ENCODE measurements at regions not wholly inside any gene's neighbourhood (a gene's known extent, or its start where the extent isn't known, plus 50 kb on each side); places are given as distances from the start of the nearest gene placed in this dataset.

GRCh38 chr10:106435081-106435480, 729.4 kb downstream of the SORCS1 start:
- no peaks in the 10 kb centered on the region for H3K4me1 ChIP-seq
- no peak overlapping the region for H3K4me3 ChIP-seq
- H3K36me3 ChIP-seq: no peaks in the 10 kb centered on the region
- H3K27ac ChIP-seq: no peak overlapping the region
- no peak for DNase-seq
- TF ChIP-seq, protein P1, sequence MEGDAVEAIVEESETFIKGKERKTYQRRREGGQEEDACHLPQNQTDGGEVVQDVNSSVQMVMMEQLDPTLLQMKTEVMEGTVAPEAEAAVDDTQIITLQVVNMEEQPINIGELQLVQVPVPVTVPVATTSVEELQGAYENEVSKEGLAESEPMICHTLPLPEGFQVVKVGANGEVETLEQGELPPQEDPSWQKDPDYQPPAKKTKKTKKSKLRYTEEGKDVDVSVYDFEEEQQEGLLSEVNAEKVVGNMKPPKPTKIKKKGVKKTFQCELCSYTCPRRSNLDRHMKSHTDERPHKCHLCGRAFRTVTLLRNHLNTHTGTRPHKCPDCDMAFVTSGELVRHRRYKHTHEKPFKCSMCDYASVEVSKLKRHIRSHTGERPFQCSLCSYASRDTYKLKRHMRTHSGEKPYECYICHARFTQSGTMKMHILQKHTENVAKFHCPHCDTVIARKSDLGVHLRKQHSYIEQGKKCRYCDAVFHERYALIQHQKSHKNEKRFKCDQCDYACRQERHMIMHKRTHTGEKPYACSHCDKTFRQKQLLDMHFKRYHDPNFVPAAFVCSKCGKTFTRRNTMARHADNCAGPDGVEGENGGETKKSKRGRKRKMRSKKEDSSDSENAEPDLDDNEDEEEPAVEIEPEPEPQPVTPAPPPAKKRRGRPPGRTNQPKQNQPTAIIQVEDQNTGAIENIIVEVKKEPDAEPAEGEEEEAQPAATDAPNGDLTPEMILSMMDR (IDR thresholded peaks at IDR 0.05): no peak
- intact Hi-C loops (cut with DNase I; ENCODE audit: low total_unique reads): no loop called here
- no peaks in the 10 kb centered on the region for H3K9me3 ChIP-seq
- H3K27me3 ChIP-seq: no peaks in the 10 kb centered on the region

DNA sequence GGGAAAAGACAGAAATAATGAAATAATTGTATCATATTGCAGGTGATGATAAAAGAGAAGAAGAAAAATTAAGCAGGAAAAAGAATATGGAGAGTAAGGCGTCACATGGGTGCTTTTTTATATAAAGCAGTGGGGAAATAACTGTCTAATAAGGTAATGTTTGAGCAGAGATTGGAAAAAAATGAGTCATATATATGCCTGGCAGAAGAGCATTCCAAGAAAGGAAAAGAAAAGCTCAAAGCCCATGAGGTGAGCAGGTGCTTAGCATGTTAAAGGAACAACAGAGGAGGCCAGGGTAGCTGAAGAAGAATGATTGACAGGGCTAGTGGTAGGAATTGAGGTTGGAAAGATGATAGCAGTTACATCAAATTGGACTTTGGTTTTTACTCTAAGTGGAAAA, 739.5 kb downstream of the SORCS1 start:
- no peaks in the 10 kb centered on the region for H3K9me3 ChIP-seq
- intact Hi-C loops (cut with DNase I; ENCODE audit: low total_unique reads): no loop called here
- no peaks in the 10 kb centered on the region for H3K36me3 ChIP-seq
- TF ChIP-seq, protein P1 (IDR thresholded peaks at IDR 0.05): no peak
- no peaks in the 10 kb centered on the region for H3K4me1 ChIP-seq
- no peak for DNase-seq
- H3K27ac ChIP-seq: no peak overlapping the region
- H3K27me3 ChIP-seq: no peaks in the 10 kb centered on the region
- no peak overlapping the region for H3K4me3 ChIP-seq

DNA sequence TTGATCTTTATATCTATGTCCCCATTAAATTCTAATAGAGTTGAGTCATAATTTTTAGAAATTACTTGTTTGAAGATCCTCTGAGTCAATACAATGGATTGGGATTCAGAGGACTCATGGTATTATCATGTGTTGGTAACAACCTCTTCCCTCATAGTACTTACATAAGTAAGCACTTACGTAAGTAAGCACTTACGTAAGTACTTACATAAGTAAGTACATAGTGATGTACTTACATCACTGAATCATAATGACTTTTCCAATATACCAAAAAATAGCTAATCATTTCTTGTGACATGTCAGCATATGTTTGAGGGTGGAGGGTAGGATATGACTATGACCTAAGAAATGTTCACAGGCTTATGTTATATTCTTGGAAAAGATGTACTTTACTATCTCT, 740.5 kb downstream of the SORCS1 start:
- Histone ChIP-seq H3K27ac (no peak overlapping the region), H3K9me3 (no peaks in the 10 kb centered on the region), H3K27me3 (no peaks in the 10 kb centered on the region), H3K4me1 (no peaks in the 10 kb centered on the region), H3K36me3 (no peaks in the 10 kb centered on the region), H3K4me3 (no peak overlapping the region)
- DNase-seq: no peak
- TF ChIP-seq, protein P1 (IDR thresholded peaks at IDR 0.05): no peak
- intact Hi-C loops (cut with DNase I; ENCODE audit: low total_unique reads): no loop called here

DNA sequence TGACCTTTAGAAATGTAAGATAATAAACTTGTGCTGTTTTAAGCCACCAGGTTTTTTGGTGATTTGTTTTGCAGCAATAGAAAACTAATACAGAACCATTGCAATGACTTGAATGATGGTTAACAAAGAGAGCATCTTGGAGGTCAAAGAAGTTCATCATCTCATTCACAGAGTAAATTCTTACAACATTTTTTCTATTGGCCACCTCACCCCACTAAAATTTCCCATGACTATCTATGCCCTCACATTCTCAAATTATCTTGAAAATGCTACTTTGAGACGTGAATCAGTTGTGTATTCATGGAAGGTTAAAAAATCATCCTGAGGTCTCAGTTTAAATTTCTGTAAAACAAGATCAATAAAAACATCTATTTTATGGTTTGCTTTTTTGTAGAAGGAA, 754.2 kb downstream of the SORCS1 start:
- no peaks in the 10 kb centered on the region for H3K4me1 ChIP-seq
- H3K36me3 ChIP-seq: no peaks in the 10 kb centered on the region
- no peaks in the 10 kb centered on the region for H3K27me3 ChIP-seq
- no peak overlapping the region for H3K4me3 ChIP-seq
- H3K9me3 ChIP-seq: no peaks in the 10 kb centered on the region
- intact Hi-C loops (cut with DNase I; ENCODE audit: low total_unique reads): no loop called here
- DNase-seq: no peak
- no peak overlapping the region for H3K27ac ChIP-seq
- TF ChIP-seq, protein P1 (IDR thresholded peaks at IDR 0.05): no peak

GRCh38 chr10:106405141-106405540, 759.4 kb downstream of the SORCS1 start:
- no peaks in the 10 kb centered on the region for H3K4me1 ChIP-seq
- no peak for DNase-seq
- TF ChIP-seq, protein P1 (IDR thresholded peaks at IDR 0.05): no peak
- H3K4me3 ChIP-seq: no peak overlapping the region
- no peaks in the 10 kb centered on the region for H3K9me3 ChIP-seq
- H3K36me3 ChIP-seq: no peaks in the 10 kb centered on the region
- no peaks in the 10 kb centered on the region for H3K27me3 ChIP-seq
- H3K27ac ChIP-seq: no peak overlapping the region
- intact Hi-C loops (cut with DNase I; ENCODE audit: low total_unique reads): no loop called here

DNA sequence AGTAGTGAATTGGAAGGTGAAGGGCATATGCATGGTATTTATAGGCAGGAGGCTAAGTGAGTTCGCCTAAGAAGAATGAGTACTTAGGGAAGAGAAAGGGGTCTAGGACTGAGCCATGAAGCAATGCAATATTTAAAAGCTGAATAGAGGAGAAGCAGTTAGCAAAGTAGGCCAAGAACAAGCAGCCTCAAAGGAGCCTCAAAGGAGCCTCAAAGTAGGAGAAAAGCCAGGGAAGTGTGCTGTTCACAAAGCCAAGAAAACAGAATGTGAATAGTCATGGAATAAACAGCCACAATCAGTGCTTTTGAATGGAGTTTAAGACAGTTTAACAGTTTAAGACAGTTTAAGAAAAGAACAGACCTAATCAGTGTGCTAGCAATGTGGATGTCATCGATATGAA, 762.0 kb downstream of the SORCS1 start:
- no peak for DNase-seq
- Histone ChIP-seq H3K27me3 (no peaks in the 10 kb centered on the region), H3K4me1 (no peaks in the 10 kb centered on the region), H3K27ac (no peak overlapping the region), H3K4me3 (no peak overlapping the region), H3K36me3 (no peaks in the 10 kb centered on the region), H3K9me3 (no peaks in the 10 kb centered on the region)
- intact Hi-C loops (cut with DNase I; ENCODE audit: low total_unique reads): no loop called here
- TF ChIP-seq, protein P1 (IDR thresholded peaks at IDR 0.05): no peak

All from tibial artery (tissue), 4 donors.